CD4-positive, alpha-beta T cell (primary cell): ENCODE measurements at regions not wholly inside any gene's neighbourhood (a gene's known extent, or its start where the extent isn't known, plus 50 kb on each side); places are given as distances from the start of the nearest gene placed in this dataset.

Experiments
- ATAC-seq: fragments of 200-7000 bp; cut with Tn5 transposase; one replicate; pipeline ENCODE4 v1.10.0; 2022; ENCODE audit warnings: mild to moderate bottlenecking; ENCODE audit not compliant: poor library complexity
- CTCF ChIA-PET: fragments of 350-600 bp; sonication (Branson Sonifier 250); formaldehyde crosslinking; loops from one replicate; lab custom pipeline; 2021; ENCODE audit warnings: antibody characterized with exemption, inconsistent platforms; lab: Charles Lee
- POLR2A ChIA-PET: fragments of 350-600 bp; sonication (Branson Sonifier 250); formaldehyde crosslinking; loops from one replicate; lab custom pipeline; 2021; ENCODE audit warnings: antibody characterized with exemption, inconsistent platforms; lab: Charles Lee
- DNase-seq, 14 experiments: peaks; one replicate each; pipeline ENCODE4 v3.0.0-alpha.2; 2013 to 2020; ENCODE audit warnings: mixed read lengths in 2 of 14
- H3K27ac ChIP-seq, 2 donors: one replicate each; pipeline versions ENCODE4 v1.5.1 to v1.7.0; 2013; ENCODE audit warnings: low read length in 2 of 2, low read depth in 1 of 2, mild to moderate bottlenecking in 1 of 2
- H3K27me3 ChIP-seq, 2 experiments: 1 replicate in 1 of 2; 2 replicates in 1 of 2; pipeline versions ENCODE4 v1.6.1 to v1.7.0; 2013; ENCODE audit warnings: low read length in 2 of 2, control low read depth in 1 of 2, mild to moderate bottlenecking in 1 of 2, moderate library complexity in 1 of 2; ENCODE audit not compliant: insufficient read depth in 2 of 2, control insufficient read depth in 1 of 2
- H3K36me3 ChIP-seq: one replicate; pipeline ENCODE4 v1.6.1; 2013; ENCODE audit warnings: low read length, control low read depth; ENCODE audit not compliant: insufficient read depth
- H3K4me1 ChIP-seq: one replicate; pipeline ENCODE4 v1.6.1; 2013; ENCODE audit warnings: low read length, control low read depth; ENCODE audit not compliant: insufficient read depth
- H3K4me3 ChIP-seq: one replicate; pipeline ENCODE4 v1.5.1; 2013; ENCODE audit warnings: mild to moderate bottlenecking, low read length, moderate library complexity
- H3K9me3 ChIP-seq, 2 experiments: 1 replicate in 1 of 2; 2 replicates in 1 of 2; pipeline versions ENCODE4 v1.6.1 to v1.7.0; 2013; ENCODE audit warnings: low read length in 2 of 2, mild to moderate bottlenecking in 2 of 2, control low read depth in 1 of 2, moderate library complexity in 1 of 2; ENCODE audit not compliant: control insufficient read depth in 1 of 2, insufficient read depth in 1 of 2
- H3K27ac Mint-ChIP-seq: one replicate; pipeline ENCODE4 v1.8.0; 2020; ENCODE audit warnings: mixed read lengths
- H3K27me3 Mint-ChIP-seq: one replicate; pipeline ENCODE4 v1.8.0; 2021; ENCODE audit warnings: mixed read lengths
- H3K36me3 Mint-ChIP-seq: one replicate; pipeline ENCODE4 v1.8.0; 2021; ENCODE audit warnings: low read depth, mixed read lengths
- H3K4me1 Mint-ChIP-seq: one replicate; pipeline ENCODE4 v1.8.0; 2021; ENCODE audit warnings: low read depth, mixed read lengths
- H3K4me3 Mint-ChIP-seq: one replicate; pipeline ENCODE4 v1.8.0; 2020; ENCODE audit warnings: mild to moderate bottlenecking, mixed read lengths
- H3K9me3 Mint-ChIP-seq: one replicate; pipeline ENCODE4 v1.8.0; 2020; ENCODE audit warnings: mixed read lengths
- intact Hi-C, 2 experiments: fragments of 100-400 bp; cut with DNase I in 1 of 2; cut with micrococcal nuclease in 1 of 2; formaldehyde crosslinking; loops; one replicate each; pipeline versions ENCODE4 v1.15.1 to v1.9.0; 2023 to 2025; cut with DNase I, micrococcal nuclease
- TF ChIP-seq, protein P1 (sequence below): fragments of 200-600 bp; IDR thresholded peaks from one replicate; pipeline ENCODE4 v1.8.0; 2022; ENCODE audit warnings: antibody characterized with exemption, mild to moderate bottlenecking

DNA sequence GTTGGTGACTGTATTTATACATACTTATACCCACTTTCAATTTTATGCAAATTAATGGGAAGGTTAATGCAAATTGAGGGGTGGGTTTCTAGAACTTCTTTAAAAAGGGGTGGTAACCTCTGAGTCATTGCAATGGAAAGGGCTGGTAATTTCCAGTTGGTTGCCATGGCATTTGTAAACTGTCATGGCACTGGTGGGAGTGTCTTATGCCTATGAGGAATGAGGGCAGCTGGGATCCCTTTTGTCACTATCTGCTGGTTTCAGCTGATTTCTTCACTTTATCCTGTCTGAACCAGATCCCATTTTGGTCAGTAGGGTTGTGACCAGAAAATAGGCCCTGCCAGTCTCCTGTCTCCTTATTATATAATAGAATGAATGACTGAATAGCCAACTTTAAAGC is 1006.7 kb upstream of the GOT2 start:
- Histone ChIP-seq H3K27ac (no peak overlapping the region), H3K27me3 (no peaks in the 10 kb centered on the region), H3K4me3 (no peak overlapping the region), H3K36me3 (no peaks in the 10 kb centered on the region), H3K9me3 (peaks cover 0 to 8% of the 10 kb centered on the region in 2 experiments), H3K4me1 (no peaks in the 10 kb centered on the region)
- Mint-ChIP-seq H3K36me3 (no peaks in the 10 kb centered on the region), H3K27ac (no peak overlapping the region), H3K4me1 (no peaks in the 10 kb centered on the region), H3K27me3 (no peaks in the 10 kb centered on the region), H3K9me3 (peaks cover 9% of the 10 kb centered on the region), H3K4me3 (no peak overlapping the region)
- POLR2A ChIA-PET: no interaction called here
- TF ChIP-seq, protein P1, sequence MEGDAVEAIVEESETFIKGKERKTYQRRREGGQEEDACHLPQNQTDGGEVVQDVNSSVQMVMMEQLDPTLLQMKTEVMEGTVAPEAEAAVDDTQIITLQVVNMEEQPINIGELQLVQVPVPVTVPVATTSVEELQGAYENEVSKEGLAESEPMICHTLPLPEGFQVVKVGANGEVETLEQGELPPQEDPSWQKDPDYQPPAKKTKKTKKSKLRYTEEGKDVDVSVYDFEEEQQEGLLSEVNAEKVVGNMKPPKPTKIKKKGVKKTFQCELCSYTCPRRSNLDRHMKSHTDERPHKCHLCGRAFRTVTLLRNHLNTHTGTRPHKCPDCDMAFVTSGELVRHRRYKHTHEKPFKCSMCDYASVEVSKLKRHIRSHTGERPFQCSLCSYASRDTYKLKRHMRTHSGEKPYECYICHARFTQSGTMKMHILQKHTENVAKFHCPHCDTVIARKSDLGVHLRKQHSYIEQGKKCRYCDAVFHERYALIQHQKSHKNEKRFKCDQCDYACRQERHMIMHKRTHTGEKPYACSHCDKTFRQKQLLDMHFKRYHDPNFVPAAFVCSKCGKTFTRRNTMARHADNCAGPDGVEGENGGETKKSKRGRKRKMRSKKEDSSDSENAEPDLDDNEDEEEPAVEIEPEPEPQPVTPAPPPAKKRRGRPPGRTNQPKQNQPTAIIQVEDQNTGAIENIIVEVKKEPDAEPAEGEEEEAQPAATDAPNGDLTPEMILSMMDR: no peak
- DNase-seq (no peak), ATAC-seq (no peak)
- intact Hi-C loops: no loop called here
- CTCF ChIA-PET: no interaction called here

- ChIA-PET CTCF (no interaction called here), POLR2A (no interaction called here)
- no peaks in the 10 kb centered on the region for H3K4me1 Mint-ChIP-seq
- H3K27ac Mint-ChIP-seq: no peak overlapping the region
- TF ChIP-seq, protein P1: no peak
- intact Hi-C loops: loop anchor here in 1 of 2 experiments (10.0 kb wide), 1 partner anchor 68 kb away; no protein-coding TSS in a partner anchor
- no peak overlapping the region for H3K27ac ChIP-seq
- no peak for ATAC-seq
- H3K36me3 ChIP-seq: no peaks in the 10 kb centered on the region
- DNase-seq: no peak
- H3K27me3 Mint-ChIP-seq: no peaks in the 10 kb centered on the region
- no peak overlapping the region for H3K4me3 ChIP-seq
- H3K27me3 ChIP-seq: no peaks in the 10 kb centered on the region
- no peak overlapping the region for H3K4me3 Mint-ChIP-seq
- H3K9me3 ChIP-seq: peaks cover 0 to 7% of the 10 kb centered on the region in 2 experiments
- no peaks in the 10 kb centered on the region for H3K36me3 Mint-ChIP-seq
- peaks cover 15% of the 10 kb centered on the region for H3K9me3 Mint-ChIP-seq
- no peaks in the 10 kb centered on the region for H3K4me1 ChIP-seq
Measured at GRCh38 chr16:59737274-59737673, 1003.2 kb upstream of the GOT2 start.

DNA sequence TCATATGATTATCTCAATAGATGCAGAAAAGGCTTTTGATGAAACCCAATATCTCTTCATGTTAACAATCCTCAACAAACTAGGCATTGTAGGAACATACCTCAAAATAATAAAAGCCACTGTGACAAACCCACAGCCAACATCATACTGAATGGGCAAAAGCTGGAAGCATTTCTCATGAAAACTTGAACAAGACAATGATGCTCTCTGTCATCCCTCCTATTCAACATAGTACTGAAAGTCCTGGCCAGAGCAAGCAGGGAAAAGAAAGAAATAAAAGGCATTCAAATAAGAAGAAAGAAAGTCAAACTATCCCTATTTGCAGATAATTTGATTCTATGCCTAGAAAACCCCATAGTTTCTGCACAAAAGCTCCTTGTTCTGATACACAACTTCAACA is 999.2 kb upstream of the GOT2 start:
- ChIA-PET POLR2A (no interaction called here), CTCF (no interaction called here)
- DNase-seq (no peak), ATAC-seq (no peak)
- Mint-ChIP-seq H3K27ac (no peak overlapping the region), H3K27me3 (no peaks in the 10 kb centered on the region), H3K36me3 (no peaks in the 10 kb centered on the region), H3K4me1 (no peaks in the 10 kb centered on the region), H3K4me3 (no peak overlapping the region), H3K9me3 (peaks cover 16% of the 10 kb centered on the region)
- Histone ChIP-seq H3K27ac (no peak overlapping the region), H3K36me3 (no peaks in the 10 kb centered on the region), H3K4me1 (no peaks in the 10 kb centered on the region), H3K4me3 (no peak overlapping the region), H3K27me3 (no peaks in the 10 kb centered on the region), H3K9me3 (peaks cover 0 to 15% of the 10 kb centered on the region in 2 experiments)
- TF ChIP-seq, protein P1: no peak
- intact Hi-C loops: loop anchor here in 1 of 2 experiments (10.0 kb wide), 1 partner anchor 71 kb away; no protein-coding TSS in a partner anchor
